IMR-90 (cell line): ENCODE measurements at regions not wholly inside any gene's neighbourhood (a gene's known extent, or its start where the extent isn't known, plus 50 kb on each side); places are given as distances from the start of the nearest gene placed in this dataset.

Source experiments
- ATAC-seq: fragments of 200-7000 bp; cut with Tn5 transposase; 2 replicates; pipeline ENCODE4 v1.9.1; 2020; ENCODE audit warnings: low read depth, mild to moderate bottlenecking, moderate library complexity
- BruUV-seq: library from RNA; stranded (reverse); fragments of 400-500 nt; replicated peaks from 2 replicates; lab custom pipeline; 2021; lab: Mats Ljungman, UMichigan
- CTCF ChIA-PET: fragments of 300-600 bp; formaldehyde crosslinking; extraction: SDS; loops from one replicate; lab custom pipeline; 2021; ENCODE audit warnings: antibody characterized with exemption; lab: Yijun Ruan, JAX
- POLR2A ChIA-PET: fragments of 300-600 bp; sonication (Branson Sonifier 250); formaldehyde crosslinking; loops from one replicate; lab custom pipeline; 2022; ENCODE audit warnings: antibody characterized with exemption; ENCODE audit not compliant: unreplicated experiment; lab: Charles Lee
- DNase-seq: peaks from one replicate; pipeline ENCODE4 v3.0.0; 2013
- H2AFZ ChIP-seq: replicated peaks from 2 replicates; pipeline ENCODE3; 2013; ENCODE audit warnings: low read length, mild to moderate bottlenecking; ENCODE audit not compliant: poor library complexity
- H2AK5ac ChIP-seq: 2 replicates; pipeline ENCODE4 v1.6.1; 2013; ENCODE audit warnings: low read depth, low read length, inconsistent platforms
- H2AK9ac ChIP-seq: replicated peaks from 2 replicates; pipeline ENCODE3; 2013; ENCODE audit warnings: mild to moderate bottlenecking, low read depth, low read length, moderate library complexity; ENCODE audit not compliant: poor library complexity
- H2BK120ac ChIP-seq: 2 replicates; pipeline ENCODE4 v1.6.1; 2013; ENCODE audit warnings: low read depth, low read length, inconsistent platforms
- H2BK15ac ChIP-seq: 3 replicates; pipeline ENCODE4 v1.6.1; 2013; ENCODE audit warnings: low read depth, low read length, inconsistent platforms
- H2BK20ac ChIP-seq: 2 replicates; pipeline ENCODE4 v1.6.1; 2013; ENCODE audit warnings: low read depth, mild to moderate bottlenecking, inconsistent platforms, low read length, moderate library complexity
- H2BK5ac ChIP-seq: 2 replicates; pipeline ENCODE4 v1.6.1; 2013; ENCODE audit warnings: mild to moderate bottlenecking, low read depth, low read length, inconsistent platforms; ENCODE audit not compliant: poor library complexity, severe bottlenecking
- H3K14ac ChIP-seq: replicated peaks from 2 replicates; pipeline ENCODE4 v1.6.1; 2013; ENCODE audit warnings: low read depth, low read length, inconsistent platforms
- H3K18ac ChIP-seq: 2 replicates; pipeline ENCODE4 v1.6.1; 2013; ENCODE audit warnings: low read depth, low read length, control low read depth
- H3K23ac ChIP-seq: 2 replicates; pipeline ENCODE4 v1.6.1; 2013; ENCODE audit warnings: low read depth, low read length, inconsistent platforms
- H3K27ac ChIP-seq: 2 replicates; pipeline ENCODE4 v1.5.1; 2013; ENCODE audit warnings: mild to moderate bottlenecking, control low read depth, low read length; ENCODE audit not compliant: insufficient read depth
- H3K27me3 ChIP-seq: 2 replicates; pipeline ENCODE4 v1.6.1; 2013; ENCODE audit warnings: low read length; ENCODE audit not compliant: control insufficient read depth, insufficient read depth
- H3K36me3 ChIP-seq: 2 replicates; pipeline ENCODE4 v1.6.1; 2013; ENCODE audit warnings: low read length, mixed read lengths; ENCODE audit not compliant: control insufficient read depth, insufficient read depth
- H3K4ac ChIP-seq: 2 replicates; pipeline ENCODE4 v1.6.1; 2013; ENCODE audit warnings: low read depth, low read length, inconsistent platforms
- H3K4me1 ChIP-seq: 2 replicates; pipeline ENCODE4 v1.6.1; 2013; ENCODE audit warnings: low read length, mixed read lengths; ENCODE audit not compliant: control insufficient read depth, insufficient read depth
- H3K4me2 ChIP-seq: 2 replicates; pipeline ENCODE4 v1.6.1; 2013; ENCODE audit warnings: low read depth, mild to moderate bottlenecking, control low read depth, low read length, moderate library complexity
- H3K4me3 ChIP-seq: 2 replicates; pipeline ENCODE4 v1.5.1; 2013; ENCODE audit warnings: low read depth, mild to moderate bottlenecking, control low read depth, low read length, moderate library complexity; ENCODE audit not compliant: insufficient read depth
- H3K56ac ChIP-seq: 2 replicates; pipeline ENCODE4 v1.6.1; 2013; ENCODE audit warnings: low read length, inconsistent platforms; ENCODE audit not compliant: insufficient read depth; ENCODE audit errors: extremely low read depth
- H3K79me1 ChIP-seq, 2 experiments: 2 replicates each; pipeline ENCODE4 v1.6.1; 2013; ENCODE audit warnings: low read length in 2 of 2, inconsistent platforms in 1 of 2, low read depth in 1 of 2
- H3K9ac ChIP-seq: 2 replicates; pipeline ENCODE4 v1.6.1; 2013; ENCODE audit warnings: low read depth, low read length, control low read depth
- H3K9me1 ChIP-seq: 2 replicates; pipeline ENCODE4 v1.6.1; 2013; ENCODE audit warnings: low read length, inconsistent platforms; ENCODE audit not compliant: insufficient read depth
- H3K9me3 ChIP-seq: 2 replicates; pipeline ENCODE4 v1.6.1; 2013; ENCODE audit warnings: low read length; ENCODE audit not compliant: control insufficient read depth, insufficient read depth
- H4K20me1 ChIP-seq: 2 replicates; pipeline ENCODE4 v1.6.1; 2013; ENCODE audit warnings: low read length, inconsistent platforms; ENCODE audit not compliant: insufficient read depth
- H4K5ac ChIP-seq: 2 replicates; pipeline ENCODE4 v1.6.1; 2013; ENCODE audit warnings: mild to moderate bottlenecking, low read depth, low read length, control low read depth
- H4K8ac ChIP-seq, 2 experiments: 2 replicates each; pipeline ENCODE4 v1.6.1; 2013; ENCODE audit warnings: low read depth in 2 of 2, low read length in 2 of 2, control low read depth in 1 of 2, inconsistent platforms in 1 of 2
- H4K91ac ChIP-seq: 2 replicates; pipeline ENCODE4 v1.6.1; 2013; ENCODE audit warnings: low read depth, low read length, inconsistent platforms; ENCODE audit not compliant: insufficient read depth
- BHLHE40 ChIP-seq: fragments of 150-350 bp; IDR thresholded peaks from 2 replicates; pipeline ENCODE4 v1.6.1; 2016; ENCODE audit warnings: mild to moderate bottlenecking, low read depth, low read length
- FOS ChIP-seq: fragments of 150-350 bp; IDR thresholded peaks from 2 replicates; pipeline ENCODE4 v1.6.1; 2016; ENCODE audit warnings: low read depth, low read length
- MXI1 ChIP-seq: IDR thresholded peaks from 2 replicates; pipeline ENCODE4 v1.6.1; 2012; ENCODE audit warnings: low read depth, mild to moderate bottlenecking, low read length, moderate library complexity, borderline replicate concordance
- NFE2L2 ChIP-seq: fragments of 150-350 bp; IDR thresholded peaks from 2 replicates; pipeline ENCODE4 v1.6.1; 2016; ENCODE audit warnings: low read depth, mild to moderate bottlenecking, low read length
- POLR2A ChIP-seq: IDR thresholded peaks from 2 replicates; pipeline ENCODE4 v1.6.1; 2012; ENCODE audit warnings: mild to moderate bottlenecking, low read depth, low read length
- WGBS, 2 experiments: methylation state at CpG; one replicate each; pipeline versions ENCODE4 v1.1.5 to v1.1.7; 2013; ENCODE audit warnings: missing lambda C conversion rate in 2 of 2; ENCODE audit not compliant: insufficient read length in 1 of 2; ENCODE audit errors: extremely low coverage in 2 of 2; 5-methylcytosine and 5-hydroxymethylcytosine counted together
- dilution Hi-C: fragments of 300-500 bp; cut with HindIII; formaldehyde crosslinking; loops from one replicate; pipeline ENCODE4 v1.14.3; 2018; ENCODE audit warnings: low sequenced_read_pairs; ENCODE audit not compliant: unreplicated experiment
- in situ Hi-C: fragments of 300-500 bp; cut with MboI; formaldehyde crosslinking; loops from 3 replicates; pipeline ENCODE4 v1.14.3; 2019; ENCODE audit warnings: low sequenced_read_pairs, inconsistent platforms, mixed read lengths
- intact Hi-C: fragments of 100-400 bp; cut with micrococcal nuclease; formaldehyde crosslinking; loops from 2 replicates; pipeline ENCODE4 v1.10.0; 2022

DNA sequence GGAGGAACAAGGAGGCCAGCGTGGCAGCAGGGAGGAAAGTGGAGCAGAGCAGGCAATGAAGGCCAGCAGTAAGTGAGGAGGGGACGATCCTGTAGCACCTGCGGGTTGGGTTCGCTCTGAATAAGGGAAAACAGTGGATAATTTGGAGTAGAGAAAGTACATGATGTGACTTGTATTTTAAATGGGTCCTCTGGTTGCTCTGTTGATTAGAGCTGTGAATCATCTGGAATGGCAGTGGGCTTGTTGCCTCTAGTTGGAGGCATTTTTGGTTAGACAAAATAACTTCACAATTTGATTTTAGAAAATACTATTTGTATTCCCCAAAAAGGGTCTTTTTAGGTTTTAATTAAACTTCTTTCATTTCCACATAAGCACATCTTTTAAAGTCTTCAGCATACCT is 277.4 kb downstream of the ARL4A start:
- no TSS peak for BruUV-seq
- no peak overlapping the region for H3K14ac ChIP-seq
- H3K4me2 ChIP-seq = no peak overlapping the region
- ATAC-seq = no peak
- H2BK20ac ChIP-seq = no peak overlapping the region
- H2AFZ ChIP-seq = no peak overlapping the region
- no peak overlapping the region for H3K4me3 ChIP-seq
- H2BK15ac ChIP-seq = no peak overlapping the region
- H3K27ac ChIP-seq = no peak overlapping the region
- no peak overlapping the region for H2AK5ac ChIP-seq
- no peak overlapping the region for H3K4ac ChIP-seq
- no peaks in the 10 kb centered on the region for H4K20me1 ChIP-seq
- H4K91ac ChIP-seq = no peak overlapping the region
- H2BK5ac ChIP-seq = no peak overlapping the region
- ChIA-PET CTCF (no interaction called here), POLR2A (no interaction called here)
- no peaks in the 10 kb centered on the region for H3K9me1 ChIP-seq
- no peak overlapping the region for H4K8ac ChIP-seq
- H2AK9ac ChIP-seq = no peak overlapping the region
- no peak overlapping the region for H4K5ac ChIP-seq
- H3K18ac ChIP-seq = no peak overlapping the region
- no peaks in the 10 kb centered on the region for H3K4me1 ChIP-seq
- in situ Hi-C loops (no loop called here), dilution Hi-C loops (no loop called here), intact Hi-C loops (no loop called here)
- no peaks in the 10 kb centered on the region for H3K36me3 ChIP-seq
- no peaks in the 10 kb centered on the region for H3K27me3 ChIP-seq
- H3K9ac ChIP-seq = no peak overlapping the region
- WGBS, 2 experiments = 88% methylated on average over 3 of the region's 4 CpGs; no CpG with 5 or more reads in 1 of the 2 experiments
- no peak overlapping the region for H2BK120ac ChIP-seq
- no peaks in the 10 kb centered on the region for H3K79me1 ChIP-seq
- H3K23ac ChIP-seq = no peak overlapping the region
- no peaks in the 10 kb centered on the region for H3K9me3 ChIP-seq
- TF ChIP-seq NFE2L2 (no peak), POLR2A (no peak), MXI1 (no peak), FOS (no peak), BHLHE40 (no peak)
- DNase-seq = no peak
- no peak overlapping the region for H3K56ac ChIP-seq
